GM13976 (cell line): ENCODE measurements at regions not wholly inside any gene's neighbourhood (a gene's known extent, or its start where the extent isn't known, plus 50 kb on each side); places are given as distances from the start of the nearest gene placed in this dataset.

Experiments used
- DNase-seq: peaks from one replicate; pipeline ENCODE4 v3.0.0; 2012; ENCODE audit warnings: low spot score
- in situ Hi-C: fragments of 300-500 bp; cut with MboI; formaldehyde crosslinking; loops from one replicate; pipeline ENCODE4 v1.12.0; 2022; ENCODE audit warnings: low sequenced_read_pairs, mixed read lengths, inconsistent platforms; ENCODE audit not compliant: unreplicated experiment
- TF ChIP-seq, protein P1 (sequence below): IDR thresholded peaks from 2 replicates; pipeline ENCODE4 v1.5.1; 2012; ENCODE audit warnings: borderline replicate concordance, mild to moderate bottlenecking; ENCODE audit not compliant: insufficient read depth; ENCODE audit errors: extremely low read depth, missing control alignments, control extremely low read depth

DNA sequence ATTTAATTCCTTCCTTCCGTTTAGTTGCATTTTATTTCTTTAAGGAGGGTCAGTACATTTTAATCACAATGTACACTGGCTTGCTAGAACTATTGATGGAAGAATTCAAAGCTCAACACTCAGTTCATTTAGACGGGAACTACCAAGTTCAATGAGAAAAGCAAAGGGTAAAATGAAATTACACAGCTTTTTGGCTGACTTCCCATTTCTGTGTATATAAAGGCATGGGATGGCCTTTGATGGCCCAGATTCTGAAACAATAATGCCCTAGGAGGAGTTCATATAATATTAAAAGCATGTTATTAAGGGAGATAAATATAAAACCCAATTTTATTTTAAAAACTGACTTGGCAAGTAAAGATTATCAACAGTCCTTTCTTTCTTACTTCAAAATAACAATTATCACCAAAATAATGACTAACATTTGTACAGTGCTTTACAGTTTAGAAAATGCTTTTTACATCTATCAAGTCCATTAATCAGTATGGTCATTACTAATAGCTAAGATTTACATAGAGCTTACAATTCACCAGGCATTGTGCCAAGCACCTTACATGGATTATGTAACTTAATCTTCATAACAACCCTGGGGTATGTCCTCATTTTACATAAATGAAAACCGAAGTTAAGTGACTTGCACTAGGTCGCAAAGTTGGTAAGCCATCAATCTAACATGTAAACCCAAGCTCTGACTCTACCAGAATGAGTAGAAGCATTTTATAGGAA is 402.4 kb downstream of the OMA1 start:
- in situ Hi-C loops: no loop called here
- TF ChIP-seq, protein P1, sequence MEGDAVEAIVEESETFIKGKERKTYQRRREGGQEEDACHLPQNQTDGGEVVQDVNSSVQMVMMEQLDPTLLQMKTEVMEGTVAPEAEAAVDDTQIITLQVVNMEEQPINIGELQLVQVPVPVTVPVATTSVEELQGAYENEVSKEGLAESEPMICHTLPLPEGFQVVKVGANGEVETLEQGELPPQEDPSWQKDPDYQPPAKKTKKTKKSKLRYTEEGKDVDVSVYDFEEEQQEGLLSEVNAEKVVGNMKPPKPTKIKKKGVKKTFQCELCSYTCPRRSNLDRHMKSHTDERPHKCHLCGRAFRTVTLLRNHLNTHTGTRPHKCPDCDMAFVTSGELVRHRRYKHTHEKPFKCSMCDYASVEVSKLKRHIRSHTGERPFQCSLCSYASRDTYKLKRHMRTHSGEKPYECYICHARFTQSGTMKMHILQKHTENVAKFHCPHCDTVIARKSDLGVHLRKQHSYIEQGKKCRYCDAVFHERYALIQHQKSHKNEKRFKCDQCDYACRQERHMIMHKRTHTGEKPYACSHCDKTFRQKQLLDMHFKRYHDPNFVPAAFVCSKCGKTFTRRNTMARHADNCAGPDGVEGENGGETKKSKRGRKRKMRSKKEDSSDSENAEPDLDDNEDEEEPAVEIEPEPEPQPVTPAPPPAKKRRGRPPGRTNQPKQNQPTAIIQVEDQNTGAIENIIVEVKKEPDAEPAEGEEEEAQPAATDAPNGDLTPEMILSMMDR: no peak
- DNase-seq: no peak

DNA sequence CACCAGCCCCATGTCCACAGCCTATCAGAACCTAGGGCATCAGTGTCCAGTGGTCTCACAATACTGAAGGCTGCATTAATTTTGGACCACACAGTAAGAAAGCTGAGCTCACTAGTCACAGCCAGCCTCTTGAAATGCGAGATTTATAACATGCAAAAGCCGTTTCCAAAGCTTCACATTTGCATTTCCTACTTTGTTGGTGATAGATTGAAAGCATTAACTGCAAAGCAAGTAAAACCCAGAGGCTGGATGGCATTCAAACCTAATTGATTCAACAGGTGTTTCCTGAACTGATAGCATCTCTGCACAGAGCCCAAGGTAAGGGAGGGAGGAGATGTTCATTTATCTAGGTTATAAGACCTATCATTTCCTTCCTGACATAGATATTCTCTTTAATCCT is 410.1 kb downstream of the OMA1 start:
- TF ChIP-seq, protein P1: no peak
- in situ Hi-C loops: no loop called here
- DNase-seq: no peak

DNA sequence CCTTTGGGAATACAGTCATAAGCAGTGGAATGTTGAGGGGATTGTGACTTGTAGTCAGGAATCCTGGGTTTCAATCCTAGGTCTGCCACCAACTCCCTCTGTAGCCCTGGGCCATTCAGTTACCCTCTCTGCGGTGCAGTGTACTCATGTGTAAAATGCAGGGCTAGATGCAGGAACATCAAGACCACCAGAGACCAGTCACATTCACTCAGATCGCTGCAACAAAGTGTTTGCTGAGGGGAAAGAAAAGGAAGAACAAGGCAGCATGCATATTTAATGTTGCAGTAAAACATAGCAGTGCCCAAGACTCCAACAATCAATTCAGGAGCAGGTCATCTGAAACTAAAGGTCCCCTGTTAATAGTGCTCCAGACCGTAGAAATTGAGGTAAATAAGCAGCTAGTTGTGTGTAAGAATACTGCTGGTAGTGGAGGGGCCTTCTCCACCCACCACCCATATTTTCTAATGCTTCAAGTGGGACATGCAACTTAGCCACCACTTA is 410.7 kb downstream of the OMA1 start:
- DNase-seq: no peak
- in situ Hi-C loops: no loop called here
- TF ChIP-seq, protein P1: no peak

DNA sequence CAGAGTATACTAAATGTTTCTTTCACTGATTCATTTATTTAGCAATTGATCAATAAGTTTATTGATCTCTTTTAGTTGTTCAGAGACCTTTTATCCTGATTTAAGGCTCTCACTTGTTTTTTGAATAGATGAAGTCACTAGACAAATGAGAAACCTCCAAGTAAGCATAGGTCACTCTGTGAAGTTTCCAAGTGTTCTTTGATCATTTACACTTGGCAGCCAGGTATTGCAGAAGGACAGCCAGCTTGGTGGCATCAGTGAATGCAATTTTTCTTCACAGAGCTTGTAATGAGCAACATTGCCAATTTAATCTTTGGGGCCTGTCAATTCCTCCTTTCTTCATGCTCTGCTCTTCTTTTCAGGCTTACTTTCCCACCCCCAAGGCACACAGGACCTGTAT is 413.0 kb downstream of the OMA1 start:
- in situ Hi-C loops: no loop called here
- no peak for DNase-seq
- TF ChIP-seq, protein P1: no peak

DNA sequence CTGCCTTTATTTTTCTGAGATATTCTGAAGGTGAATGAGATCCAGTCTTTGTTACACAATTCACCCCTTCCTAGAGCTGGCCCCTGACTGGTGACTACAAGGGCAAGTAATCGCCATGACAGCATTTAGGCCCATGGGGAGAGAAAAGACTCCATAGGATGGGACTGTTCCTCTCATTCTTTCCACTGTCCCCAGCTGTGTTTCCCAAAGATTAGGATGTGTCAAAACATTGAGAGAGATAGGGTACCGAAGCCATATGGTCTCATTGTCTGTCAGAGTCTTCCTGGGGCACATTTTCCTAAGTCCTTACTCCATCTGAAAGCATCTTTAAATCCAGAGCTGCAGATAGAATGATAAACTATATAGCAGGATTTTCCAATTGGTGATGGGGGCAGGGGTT is 423.5 kb downstream of the OMA1 start:
- DNase-seq: no peak
- in situ Hi-C loops: no loop called here
- TF ChIP-seq, protein P1: no peak

DNA sequence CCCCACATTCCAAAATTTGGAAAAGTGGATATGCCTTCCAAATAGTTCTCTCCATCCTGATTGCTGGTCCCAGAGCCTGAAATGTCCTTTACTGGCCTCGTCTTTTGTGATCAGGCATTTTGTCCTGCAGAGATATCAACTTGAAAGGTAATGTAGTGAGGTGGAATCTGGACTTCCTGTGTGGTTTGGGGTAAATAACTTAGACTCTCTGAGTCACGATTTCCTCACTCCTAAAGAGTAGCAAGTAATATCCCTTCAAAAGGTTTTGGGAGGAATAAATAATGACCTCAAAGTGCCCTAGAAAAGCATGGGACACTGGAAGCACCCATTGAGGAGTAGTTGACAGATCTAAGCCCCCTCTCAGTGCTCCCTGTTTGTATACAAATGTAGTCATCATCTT is 426.6 kb downstream of the OMA1 start:
- in situ Hi-C loops: no loop called here
- TF ChIP-seq, protein P1: no peak
- DNase-seq: no peak
